A673 (cell line): ENCODE measurements at regions not wholly inside any gene's neighbourhood (a gene's known extent, or its start where the extent isn't known, plus 50 kb on each side); places are given as distances from the start of the nearest gene placed in this dataset.

Experiments used
- EZH2 ChIP-seq: fragments of 200-600 bp; sonication (generic); IDR thresholded peaks from 2 replicates; pipeline ENCODE4 v1.6.1; 2017; ENCODE audit warnings: borderline replicate concordance, low read depth, mild to moderate bottlenecking, mixed read lengths, antibody characterized with exemption, low read length; ENCODE audit not compliant: poor library complexity, severe bottlenecking
- TF ChIP-seq, protein P1 (sequence below): fragments of 300-800, 200-600 bp; sonication (generic); conservative IDR thresholded peaks from 2 replicates; pipeline ENCODE4 v1.5.1; 2017; ENCODE audit warnings: low read depth, mild to moderate bottlenecking, antibody characterized with exemption, low read length, moderate library complexity, mixed read lengths

DNA sequence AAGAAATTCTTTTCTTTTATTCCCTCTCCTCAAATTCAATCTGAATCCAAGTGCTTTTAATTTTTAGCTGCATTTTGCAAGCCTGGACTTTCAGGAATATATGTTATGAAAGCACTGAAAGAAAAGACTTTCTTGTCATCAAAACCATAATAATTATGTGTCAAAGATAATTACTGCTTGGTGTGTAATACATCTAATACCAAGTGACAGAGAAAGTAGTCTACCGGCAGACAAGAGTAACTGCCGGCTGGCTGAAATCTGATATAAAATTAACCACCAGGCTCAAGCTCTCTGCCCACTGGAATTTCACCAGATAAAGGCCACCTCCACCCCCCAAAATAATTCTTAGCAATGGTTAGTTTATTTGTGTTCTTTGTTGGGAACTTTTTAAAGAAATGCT lies 220.9 kb upstream of the CDIN1 start:
- TF ChIP-seq, protein P1, sequence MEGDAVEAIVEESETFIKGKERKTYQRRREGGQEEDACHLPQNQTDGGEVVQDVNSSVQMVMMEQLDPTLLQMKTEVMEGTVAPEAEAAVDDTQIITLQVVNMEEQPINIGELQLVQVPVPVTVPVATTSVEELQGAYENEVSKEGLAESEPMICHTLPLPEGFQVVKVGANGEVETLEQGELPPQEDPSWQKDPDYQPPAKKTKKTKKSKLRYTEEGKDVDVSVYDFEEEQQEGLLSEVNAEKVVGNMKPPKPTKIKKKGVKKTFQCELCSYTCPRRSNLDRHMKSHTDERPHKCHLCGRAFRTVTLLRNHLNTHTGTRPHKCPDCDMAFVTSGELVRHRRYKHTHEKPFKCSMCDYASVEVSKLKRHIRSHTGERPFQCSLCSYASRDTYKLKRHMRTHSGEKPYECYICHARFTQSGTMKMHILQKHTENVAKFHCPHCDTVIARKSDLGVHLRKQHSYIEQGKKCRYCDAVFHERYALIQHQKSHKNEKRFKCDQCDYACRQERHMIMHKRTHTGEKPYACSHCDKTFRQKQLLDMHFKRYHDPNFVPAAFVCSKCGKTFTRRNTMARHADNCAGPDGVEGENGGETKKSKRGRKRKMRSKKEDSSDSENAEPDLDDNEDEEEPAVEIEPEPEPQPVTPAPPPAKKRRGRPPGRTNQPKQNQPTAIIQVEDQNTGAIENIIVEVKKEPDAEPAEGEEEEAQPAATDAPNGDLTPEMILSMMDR, result no peak
- TF ChIP-seq EZH2, result no peak
